Activated CD4-positive, alpha-beta T cell treated with anti-CD3 and anti-CD28 coated beads for 48 hours (primary cell): ENCODE measurements at regions not wholly inside any gene's neighbourhood (a gene's known extent, or its start where the extent isn't known, plus 50 kb on each side); places are given as distances from the start of the nearest gene placed in this dataset.

Experiments used
- DNase-seq: peaks from one replicate; pipeline ENCODE4 v3.0.0-alpha.2; 2020

DNA sequence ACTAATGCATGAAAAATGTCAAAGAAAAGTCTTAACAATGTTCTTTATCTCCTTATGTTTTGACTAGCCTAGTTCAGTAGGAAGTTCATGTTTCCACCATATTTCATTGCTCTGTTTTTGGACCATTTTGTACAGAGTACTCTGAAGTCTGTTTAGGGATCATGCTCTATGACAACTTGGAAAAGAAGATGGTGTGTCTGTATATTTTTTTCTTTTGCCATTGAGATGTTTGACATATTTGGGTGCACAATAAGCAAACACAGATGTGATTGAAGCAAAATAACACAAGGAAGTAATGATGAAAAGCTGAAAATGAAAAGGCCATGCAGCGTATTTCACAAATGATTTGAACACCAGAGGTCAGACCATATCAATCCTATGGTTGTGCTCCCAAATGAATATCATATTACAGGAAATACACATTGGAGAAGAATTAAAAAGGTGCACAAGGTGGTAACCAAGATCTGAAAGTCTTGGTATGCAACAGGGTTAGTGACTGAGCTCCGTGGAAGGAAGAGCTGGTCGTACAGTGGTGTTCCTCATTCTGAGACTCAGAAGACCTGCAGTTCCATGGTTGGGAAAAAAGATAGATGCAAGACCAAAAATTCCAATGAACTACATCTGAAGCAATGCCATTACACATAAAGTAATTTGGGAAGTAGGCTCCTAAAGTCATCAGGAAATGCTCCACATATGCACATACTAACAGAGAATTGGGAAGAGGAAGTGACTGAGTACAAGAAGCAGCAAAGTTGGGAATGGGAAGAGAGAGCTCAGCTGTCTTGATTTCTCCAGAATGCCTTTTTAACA lies 463.5 kb downstream of the LMO4 start:
- DNase-seq: no peak

DNA sequence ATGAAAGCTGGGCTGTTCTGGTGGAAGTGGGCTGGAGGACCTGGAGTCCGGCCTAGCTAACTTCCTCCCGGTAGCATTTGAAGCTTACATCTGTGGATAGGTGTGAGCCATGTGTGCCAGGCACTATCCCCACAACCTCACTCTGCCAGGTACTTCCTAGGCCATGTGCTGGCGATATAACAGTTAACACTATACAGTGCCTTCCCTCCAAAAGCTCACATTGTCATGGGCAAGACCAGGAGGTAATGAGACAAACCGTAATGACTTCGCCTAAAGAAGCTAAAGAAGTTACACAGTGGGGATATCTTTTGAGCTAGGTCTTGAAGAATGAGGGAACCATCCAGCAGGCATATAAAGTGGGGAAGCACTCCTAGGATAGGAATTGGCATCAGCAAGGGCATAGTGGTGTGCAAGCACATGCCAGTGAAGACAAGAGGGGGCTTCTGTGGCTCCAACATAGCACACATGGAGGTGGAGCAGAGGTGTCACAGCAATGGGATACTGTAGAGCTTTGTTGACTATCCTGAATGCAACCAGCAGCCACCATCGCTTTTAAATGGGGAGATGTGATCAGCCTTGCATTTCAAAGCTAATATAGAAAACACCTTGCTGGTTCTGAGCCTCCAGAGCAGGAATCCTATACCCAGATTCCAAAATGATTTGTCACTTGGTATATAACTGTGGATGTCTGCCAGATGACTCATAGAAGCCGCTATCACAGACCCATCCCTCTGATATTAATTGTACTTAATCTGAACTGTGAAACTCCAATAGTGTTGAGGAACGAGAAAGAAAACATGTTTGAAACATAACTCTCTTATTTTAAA lies 466.3 kb downstream of the LMO4 start:
- no peak for DNase-seq

DNA sequence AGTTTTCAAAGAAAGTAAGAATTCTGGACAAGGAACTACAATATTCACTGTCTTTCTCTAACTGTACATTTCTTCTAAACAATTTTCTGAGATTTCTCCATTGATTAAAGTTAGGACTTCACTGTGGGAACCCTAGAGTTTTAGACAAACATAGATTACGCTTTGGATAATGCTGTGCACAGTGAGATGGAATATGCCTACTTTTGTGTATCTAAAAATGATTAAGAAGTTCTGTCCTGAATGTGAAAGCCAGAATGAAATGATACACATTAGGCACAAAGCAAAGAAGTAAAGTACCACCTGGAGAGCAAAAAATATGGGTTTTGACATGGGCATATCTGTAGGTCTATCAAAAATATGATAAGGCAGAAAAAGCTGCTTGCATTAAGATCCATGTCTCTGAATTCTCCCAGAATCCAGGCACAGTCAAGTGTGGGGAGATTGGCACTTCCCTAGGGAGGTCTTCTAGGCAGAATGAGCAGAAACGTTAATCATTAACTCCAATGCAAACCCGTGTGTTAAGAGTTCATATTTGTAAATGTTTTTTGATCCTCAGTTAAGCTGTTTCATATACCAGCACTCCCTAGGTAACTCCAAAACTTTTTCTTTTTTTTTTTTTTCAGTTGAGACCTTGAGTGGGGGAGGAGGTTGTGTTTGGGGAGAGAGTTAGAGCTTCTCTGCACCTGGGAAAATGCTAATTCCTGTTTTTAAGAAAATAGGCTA lies 467.1 kb downstream of the LMO4 start:
- DNase-seq: no peak

DNA sequence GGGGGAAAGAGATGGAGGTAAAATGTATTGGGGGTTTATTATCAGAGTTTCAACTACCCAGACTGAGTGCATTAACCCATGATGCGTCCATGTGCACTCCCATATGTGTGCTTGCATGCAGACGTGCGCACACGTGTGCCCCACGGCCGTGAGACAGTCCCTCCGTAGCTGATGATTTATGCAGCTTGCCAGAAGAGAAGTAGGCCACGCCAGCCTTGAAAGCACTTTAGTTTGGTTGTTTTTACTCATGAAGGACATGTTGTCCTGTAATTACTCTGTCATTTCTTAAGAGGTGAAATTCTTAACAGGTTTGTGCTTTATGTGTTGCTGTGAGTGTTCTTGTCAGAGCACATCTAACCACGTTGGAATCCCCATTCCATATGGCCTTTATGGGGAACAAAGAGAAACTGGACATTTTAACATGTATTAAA lies 467.8 kb downstream of the LMO4 start:
- no peak for DNase-seq

DNA sequence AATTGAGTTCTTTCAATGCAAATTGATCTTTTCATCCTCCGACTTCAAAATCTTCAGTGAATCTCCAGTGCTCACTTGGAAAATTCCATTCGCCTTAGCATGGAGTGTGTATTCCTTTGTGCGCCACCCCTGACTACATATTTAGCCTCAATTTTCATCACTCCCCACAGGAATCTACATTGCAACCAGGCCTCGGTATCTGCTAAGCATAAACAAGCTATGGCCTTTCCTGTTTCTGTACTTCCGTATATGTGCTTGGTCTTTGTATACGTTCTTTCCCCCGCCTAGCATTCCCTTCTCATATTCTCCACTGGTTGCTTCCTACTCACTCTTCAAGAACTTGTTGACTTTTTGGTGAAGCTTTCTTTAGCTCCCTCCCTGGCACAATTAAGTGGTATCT lies 470.8 kb downstream of the LMO4 start:
- DNase-seq: no peak

DNA sequence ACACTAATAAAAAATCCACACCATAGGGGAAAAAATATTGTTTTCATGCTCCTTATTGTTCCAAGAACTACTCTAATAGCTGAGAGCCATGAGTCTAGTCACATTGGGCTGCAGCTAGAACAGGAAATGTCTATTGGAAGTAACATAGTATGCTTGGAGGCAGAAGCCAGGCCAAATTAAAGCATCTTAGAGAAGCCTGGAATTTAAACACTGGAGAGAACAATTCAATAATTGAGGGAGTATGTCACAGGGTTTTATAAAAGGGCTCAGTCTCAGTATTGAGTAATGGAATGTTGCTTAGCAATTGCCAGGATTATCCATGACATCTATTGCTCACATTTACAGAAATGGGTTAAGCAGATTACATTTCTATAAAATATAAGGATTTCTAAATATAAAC lies 471.3 kb downstream of the LMO4 start:
- no peak for DNase-seq

DNA sequence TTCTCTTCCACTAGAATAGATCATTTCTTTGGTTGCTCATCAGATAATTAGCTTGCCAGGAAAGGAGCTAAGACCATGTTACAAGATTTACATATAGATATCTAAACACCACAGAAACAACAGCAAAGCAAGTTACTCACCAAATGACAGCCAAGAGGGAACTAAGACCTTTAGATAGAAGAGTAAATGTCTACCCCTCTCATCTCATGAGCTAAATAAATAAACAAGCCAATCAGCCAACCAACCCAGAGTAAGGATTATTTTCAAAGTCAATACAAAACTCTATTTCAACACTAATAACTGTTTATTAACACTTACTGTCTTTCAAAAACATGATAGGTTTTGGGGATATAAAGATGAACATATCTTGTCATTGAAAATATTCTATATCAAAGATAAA lies 474.7 kb downstream of the LMO4 start:
- no peak for DNase-seq

DNA sequence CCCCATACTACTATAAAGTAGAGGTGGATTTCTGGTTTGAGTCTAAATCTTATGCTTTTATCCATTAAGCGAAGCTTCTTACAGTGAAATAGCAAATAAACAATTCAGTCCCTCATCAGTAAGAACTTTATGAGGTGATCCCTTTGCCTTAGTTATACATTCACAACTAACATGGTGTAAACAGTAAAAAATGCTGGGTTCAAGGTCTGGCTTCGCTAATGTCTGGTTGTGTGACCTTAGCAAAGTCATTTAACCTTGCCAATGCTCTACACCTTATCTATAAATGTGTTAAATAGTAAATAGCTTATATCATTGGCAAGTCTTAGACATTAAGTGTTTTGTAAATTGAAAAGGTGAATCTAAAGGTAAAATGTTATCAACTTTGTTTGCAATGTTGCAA lies 475.4 kb downstream of the LMO4 start:
- DNase-seq: no peak

DNA sequence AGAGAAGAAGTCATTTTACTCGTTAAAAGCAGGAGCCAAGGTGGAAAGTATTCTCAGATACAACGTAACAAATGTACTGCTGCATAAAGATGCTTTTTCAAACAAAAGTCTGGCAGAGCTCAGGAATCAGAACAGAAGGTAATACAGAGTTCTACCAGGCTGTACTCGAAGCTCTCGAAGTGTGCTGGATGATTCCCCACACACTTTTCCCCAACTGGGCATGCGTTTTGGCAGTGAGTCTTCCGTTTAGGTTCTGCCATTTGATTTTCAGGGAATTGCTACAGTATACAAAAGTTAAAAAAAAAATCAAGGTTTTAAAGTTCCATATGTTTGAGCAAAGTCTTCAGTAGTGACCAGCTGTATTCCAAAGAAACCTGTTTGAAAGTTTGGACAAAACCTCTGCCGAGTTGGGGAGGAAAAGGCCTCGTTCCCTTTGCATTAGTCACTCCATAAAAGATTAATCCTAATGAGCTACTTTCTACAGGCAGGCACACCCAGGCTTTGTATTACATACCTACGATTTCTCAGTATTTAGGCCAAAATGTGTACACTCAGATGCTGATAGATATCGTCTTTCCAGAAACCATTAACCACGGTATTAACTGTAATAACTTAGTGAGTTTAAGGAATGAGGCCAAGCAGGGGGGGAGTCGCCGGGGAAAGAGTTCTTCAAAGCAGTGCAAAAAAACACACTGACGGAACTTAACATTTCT lies 477.1 kb downstream of the LMO4 start:
- DNase-seq: no peak

DNA sequence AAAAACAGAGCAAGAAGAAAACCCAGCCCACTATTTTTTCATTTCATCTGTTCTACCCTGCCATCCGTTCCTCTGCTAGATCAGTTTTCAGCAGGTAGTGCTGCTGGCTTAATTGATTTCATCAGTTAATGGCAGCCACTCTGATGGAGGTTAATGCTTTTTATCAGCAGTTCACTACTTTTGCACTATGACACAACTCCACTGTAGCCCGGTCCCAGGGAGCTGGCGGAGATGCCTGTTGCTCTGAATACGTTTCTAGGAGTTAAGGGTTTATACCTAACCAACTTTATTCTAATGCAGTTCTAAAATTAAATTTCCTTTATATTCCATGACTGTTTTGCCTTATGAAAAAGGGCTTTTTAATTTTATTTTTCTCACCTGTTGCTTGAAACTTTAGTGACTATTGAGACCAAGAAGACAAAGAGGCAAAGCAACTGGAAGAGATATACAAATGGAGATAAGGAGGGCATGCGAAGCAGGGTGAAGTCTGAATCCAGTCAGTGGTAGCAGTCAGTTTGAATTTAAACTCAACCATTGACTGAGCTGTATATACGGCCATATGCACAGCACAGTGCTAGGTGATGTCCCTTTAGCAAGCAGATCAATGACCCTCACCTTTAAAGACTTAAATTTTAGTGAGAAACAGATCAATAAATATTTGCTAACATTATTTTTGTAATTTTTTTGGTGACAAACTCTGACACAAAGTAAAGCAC lies 477.9 kb downstream of the LMO4 start:
- no peak for DNase-seq

DNA sequence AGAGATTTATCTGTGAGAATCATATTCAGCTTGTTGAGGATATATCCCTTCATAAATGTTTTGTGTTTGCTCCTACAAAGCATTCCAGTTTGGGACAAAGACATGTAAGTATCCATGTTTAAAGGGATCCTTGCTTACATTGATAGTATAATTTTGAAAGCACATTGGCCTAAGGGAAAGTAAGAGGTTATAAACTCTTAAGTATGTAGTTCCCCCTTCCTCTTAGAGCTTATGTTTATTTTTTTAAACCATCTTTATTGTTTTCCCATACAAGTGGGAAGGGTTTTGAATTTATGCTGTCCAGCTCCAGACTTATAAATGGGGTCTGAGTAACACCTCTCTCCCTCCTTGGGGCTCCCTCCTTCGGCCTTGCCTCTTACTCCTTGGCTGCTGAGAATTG lies 481.5 kb downstream of the LMO4 start:
- DNase-seq: no peak

DNA sequence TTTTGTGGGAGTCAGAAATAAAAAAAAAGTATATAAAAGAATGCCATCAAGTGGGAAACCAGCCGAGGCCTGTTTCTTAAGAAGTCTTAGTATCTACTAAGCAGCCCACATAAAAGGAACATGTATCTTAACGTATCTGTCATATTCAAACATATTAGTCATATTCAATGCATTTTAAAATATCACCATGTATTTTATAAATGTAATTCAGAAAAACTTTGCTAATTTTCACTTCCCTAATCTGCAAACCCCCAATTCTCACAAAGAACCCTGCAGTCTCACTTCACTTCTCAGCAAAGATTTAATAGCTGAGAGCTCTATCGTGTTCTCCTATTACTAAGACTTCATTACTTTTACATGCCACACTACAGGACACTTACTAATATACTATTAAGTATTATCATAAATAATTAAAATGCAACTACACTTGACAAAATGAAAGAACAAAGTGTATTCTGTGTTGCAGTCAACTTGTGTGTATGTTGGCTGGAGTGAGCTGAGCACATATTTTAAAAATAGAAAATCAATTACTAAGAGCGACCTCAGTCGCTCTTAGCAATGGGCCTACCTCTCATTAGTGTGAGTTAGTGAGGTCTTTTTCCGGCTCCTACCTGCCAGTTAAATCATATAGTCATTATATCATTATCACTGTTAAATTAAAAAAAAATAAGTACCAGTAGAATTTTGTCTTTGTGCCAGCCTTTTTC lies 484.3 kb downstream of the LMO4 start:
- DNase-seq: no peak

DNA sequence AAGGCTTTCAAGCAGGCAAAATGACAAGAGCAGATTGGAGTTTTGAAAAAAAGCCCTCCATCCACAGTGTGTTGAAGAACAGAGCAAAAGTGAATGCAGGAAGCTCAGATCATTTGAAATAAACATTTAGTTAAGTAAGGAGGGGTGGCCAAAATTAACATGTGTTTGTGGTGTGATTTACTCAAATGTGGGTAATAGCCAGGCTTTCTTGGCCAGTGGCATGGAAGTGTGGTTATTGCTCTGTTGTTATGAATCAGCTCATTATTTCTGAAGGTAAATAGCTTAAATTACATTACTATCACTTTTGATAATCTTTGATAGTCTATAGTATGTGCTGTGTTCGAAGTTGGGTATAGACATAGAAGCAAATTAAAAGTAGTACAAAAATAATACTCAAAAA lies 485.9 kb downstream of the LMO4 start:
- DNase-seq: no peak

DNA sequence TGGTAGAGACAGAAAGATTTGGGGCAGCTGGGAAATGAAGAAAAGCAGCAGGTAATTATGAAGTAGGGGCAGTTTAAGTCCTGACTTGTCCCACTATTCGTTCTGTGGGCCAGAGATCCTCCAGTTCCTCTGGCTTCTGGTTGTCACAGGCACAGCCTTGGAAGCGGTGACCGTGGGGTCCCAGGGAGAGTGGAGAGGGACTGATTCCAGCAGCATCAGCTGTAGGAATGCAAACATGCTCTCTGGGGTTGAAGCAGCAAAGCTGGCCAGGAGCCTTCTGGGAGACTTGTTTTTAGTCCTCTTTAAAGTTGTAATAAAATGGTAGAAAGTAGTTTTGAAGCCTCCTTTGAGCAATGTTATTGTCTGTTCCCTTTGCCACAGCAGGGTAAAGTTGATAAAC lies 488.0 kb downstream of the LMO4 start:
- no peak for DNase-seq

DNA sequence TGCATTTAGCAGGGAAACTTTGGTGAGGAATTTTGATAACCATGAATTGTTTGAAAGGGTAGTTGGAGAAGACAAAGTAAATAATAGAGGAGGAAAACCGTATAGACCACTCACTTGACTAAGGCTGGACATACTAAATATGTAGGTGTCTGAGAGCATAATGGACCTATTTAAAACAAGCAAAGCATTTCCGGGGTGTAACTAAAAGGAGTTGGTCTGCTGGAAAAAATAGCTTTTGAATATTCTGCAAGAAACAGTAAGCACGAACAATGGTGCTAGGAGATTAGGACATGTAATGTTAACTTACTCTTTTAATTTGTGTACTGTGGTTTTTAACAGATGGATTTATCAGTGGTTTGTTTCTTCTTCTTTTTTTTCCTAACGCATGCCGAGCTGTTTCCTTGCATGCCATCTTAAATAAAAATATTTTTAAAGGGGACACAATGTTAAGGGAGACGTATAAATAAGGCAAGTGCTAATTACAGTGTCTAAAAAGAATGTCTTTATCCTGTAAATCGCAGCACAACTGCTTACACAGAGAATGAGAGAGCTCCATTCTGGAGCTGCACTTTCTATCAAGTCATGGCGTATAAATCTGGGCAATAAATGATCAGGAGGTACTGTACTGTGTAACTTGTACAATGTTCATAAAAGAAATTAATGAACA lies 492.1 kb downstream of the LMO4 start:
- DNase-seq: no peak

DNA sequence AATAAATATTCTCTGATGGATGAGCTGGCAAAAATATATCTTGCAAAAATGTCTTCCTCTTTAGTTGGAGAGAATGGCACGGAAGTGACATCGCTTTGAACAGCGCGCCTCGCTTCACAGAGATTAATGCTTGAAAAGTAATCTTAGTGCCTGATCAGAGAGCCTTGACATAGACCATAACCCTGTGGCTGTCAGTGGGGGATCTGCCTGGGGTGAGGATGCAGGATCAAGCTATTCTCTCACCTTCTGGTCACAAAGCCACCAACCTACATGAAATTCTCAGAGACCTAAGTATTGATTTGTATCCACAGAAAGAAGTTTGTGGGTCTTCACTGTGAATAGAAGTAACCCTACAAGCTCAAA lies 492.6 kb downstream of the LMO4 start:
- DNase-seq: no peak

DNA sequence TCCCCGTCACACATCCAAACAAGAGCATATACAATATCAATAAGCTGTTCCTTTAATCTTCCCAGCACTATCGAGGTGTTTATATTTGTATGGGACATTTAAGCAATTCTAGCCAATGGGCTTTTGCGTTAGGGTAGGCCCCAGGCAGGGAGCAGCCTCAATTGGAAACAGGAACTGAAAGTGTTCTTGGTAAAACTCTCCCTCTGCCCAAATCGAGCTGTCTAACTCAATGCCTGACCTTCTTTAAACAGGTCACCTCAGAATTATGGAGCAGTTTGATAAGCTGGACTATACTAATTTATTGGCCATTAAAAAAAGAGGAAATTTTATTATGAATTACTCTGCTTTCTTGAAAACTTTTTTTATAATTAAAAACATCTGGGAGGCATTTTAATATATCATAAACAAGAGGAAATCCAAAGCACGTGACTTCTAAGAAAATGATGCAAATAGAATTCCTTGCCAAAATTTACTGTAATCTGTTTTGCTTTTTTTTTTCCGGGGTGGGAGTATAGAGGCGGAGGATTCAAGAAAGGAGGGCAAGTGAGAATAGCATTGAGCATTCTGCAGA lies 498.1 kb downstream of the LMO4 start:
- no peak for DNase-seq

DNA sequence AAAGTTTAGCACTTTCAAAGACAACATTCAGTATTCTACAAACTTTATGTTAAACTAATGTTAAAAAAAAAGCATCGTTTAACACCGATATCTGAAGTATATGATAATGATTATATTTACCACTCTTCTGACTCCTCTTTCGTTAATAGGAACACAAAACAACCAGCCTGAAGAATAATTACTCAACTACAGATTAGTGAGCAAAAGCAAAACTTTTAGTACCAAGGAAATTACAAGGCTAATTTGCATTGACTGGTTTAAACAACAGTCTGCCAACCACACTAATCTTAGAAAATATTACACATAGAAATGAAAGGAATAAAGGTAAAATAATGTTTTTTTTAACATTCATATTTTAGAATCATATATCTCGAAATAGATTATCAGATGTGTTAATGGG lies 500.7 kb downstream of the LMO4 start:
- no peak for DNase-seq

DNA sequence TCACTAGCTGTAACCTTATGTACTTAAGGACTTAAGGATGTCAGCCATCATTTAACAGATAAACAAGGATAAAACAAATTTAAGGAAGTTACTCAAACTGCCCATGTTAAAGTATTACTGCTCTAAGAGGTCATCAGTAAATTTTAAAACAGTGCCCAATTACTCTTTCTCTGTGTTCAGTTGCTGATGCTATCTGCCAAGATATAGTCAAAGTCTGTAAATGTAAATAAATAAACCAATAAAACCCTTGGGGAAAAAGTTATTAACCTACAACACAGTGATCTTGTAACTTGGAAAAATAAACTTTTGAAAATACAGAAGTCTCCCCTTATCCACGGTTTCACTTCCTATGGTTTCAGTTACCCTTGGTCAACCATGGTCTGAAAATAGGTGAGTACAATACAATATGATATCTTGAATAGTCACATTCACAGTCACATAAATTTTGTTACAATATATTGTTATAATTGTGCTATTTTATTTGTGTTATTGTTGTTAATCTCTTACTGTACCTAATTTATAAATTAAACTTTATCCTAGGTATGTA lies 501.8 kb downstream of the LMO4 start:
- no peak for DNase-seq

DNA sequence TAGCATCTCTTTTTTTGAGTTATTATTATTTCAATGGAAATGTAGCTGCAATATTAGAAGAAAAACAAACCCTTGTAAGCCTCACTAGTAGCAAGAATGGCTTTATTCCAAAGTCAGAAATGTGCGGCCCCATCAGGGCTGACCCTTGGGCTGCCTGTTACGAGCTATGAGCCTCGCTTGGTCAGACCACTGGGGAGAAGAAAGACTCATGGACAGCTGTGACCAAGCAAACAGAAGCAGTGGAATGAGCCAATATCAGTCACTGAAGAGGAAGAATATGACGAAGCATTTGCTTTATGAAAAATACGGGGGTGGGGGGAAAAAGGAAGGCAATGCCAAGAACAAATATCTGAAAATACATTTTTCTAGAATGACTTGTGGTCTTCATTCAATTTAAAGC lies 504.5 kb downstream of the LMO4 start:
- no peak for DNase-seq

DNA sequence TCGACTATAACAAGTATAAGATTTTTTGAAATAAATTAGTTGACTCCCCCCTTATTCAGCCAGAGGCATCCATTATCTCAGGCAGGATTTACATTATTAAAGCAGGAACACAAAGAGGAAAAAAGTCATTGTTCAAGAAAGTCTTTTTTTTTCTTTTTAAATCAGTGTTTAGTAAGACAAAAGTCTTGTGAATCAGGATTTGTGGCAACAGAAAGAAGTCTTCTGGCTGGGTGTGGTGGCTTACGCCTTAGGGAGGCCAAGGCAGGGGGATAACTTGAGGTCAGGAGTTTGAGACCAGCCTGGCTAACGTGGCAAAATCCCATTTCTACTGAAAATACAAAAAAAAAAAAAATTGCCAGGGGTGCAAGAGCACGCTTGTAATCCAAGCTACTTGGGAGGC lies 505.5 kb downstream of the LMO4 start:
- DNase-seq: no peak
